Skeletal muscle satellite cell (primary cell): ENCODE measurements at regions not wholly inside any gene's neighbourhood (a gene's known extent, or its start where the extent isn't known, plus 50 kb on each side); places are given as distances from the start of the nearest gene placed in this dataset.

Experiments used
- H3K27me3 ChIP-seq: 2 replicates; pipeline ENCODE4 v1.7.0; 2013; ENCODE audit warnings: low read length; ENCODE audit not compliant: control insufficient read depth, insufficient read depth
- H3K36me3 ChIP-seq: 2 replicates; pipeline ENCODE4 v1.7.0; 2013; ENCODE audit warnings: mild to moderate bottlenecking, control low read depth, low read length; ENCODE audit not compliant: insufficient read depth
- H3K4me1 ChIP-seq: 2 replicates; pipeline ENCODE4 v1.7.0; 2013; ENCODE audit warnings: low read length; ENCODE audit not compliant: control insufficient read depth, insufficient read depth
- H3K4me2 ChIP-seq: 2 replicates; pipeline ENCODE4 v1.7.0; 2013; ENCODE audit warnings: mild to moderate bottlenecking, low read length
- H3K4me3 ChIP-seq: 2 replicates; pipeline ENCODE4 v1.7.0; 2013; ENCODE audit warnings: low read length
- H3K9ac ChIP-seq: 2 replicates; pipeline ENCODE4 v1.7.0; 2013; ENCODE audit warnings: mild to moderate bottlenecking, low read depth, low read length, moderate library complexity
- H3K9me3 ChIP-seq: replicated peaks from 2 replicates; pipeline ENCODE4 v1.7.0; 2013; ENCODE audit warnings: mild to moderate bottlenecking, control low read depth, low read length

GRCh38 chr6:143609501-143609900 lies 68.3 kb upstream of the PHACTR2 start:
- Histone ChIP-seq H3K27me3 (no peaks in the 10 kb centered on the region), H3K36me3 (no peaks in the 10 kb centered on the region), H3K9me3 (no peaks in the 10 kb centered on the region)

DNA sequence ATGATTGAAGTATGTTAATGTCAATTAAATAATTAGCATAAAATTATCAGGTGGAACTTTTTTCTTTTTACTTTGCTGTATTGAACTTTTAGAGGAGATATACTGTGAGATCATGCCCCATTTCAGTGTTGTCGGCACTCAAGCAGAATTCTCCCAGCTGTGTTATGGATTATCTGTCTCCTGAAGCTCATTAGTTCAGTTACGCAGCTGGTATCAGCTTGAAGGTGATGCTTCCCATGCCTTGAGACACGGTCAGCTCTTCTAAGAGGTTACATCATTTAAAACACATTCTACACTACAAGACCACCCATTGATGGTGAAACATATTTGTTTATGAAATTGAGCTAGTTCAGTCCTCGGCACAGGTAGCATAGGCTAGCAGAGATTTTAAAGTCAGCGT lies 68.9 kb upstream of the PHACTR2 start:
- Histone ChIP-seq H3K27me3 (no peaks in the 10 kb centered on the region), H3K4me1 (no peaks in the 10 kb centered on the region), H3K9ac (no peak overlapping the region), H3K36me3 (no peaks in the 10 kb centered on the region), H3K9me3 (no peaks in the 10 kb centered on the region), H3K4me3 (no peak overlapping the region), H3K4me2 (no peak overlapping the region)

More at GRCh38 chr6:143609501-143609900, 68.3 kb upstream of the PHACTR2 start:
- H3K4me3 ChIP-seq, result no peak overlapping the region
- H3K4me1 ChIP-seq, result no peaks in the 10 kb centered on the region
- no peak overlapping the region for H3K4me2 ChIP-seq
- no peak overlapping the region for H3K9ac ChIP-seq

- Histone ChIP-seq H3K4me1 (no peaks in the 10 kb centered on the region), H3K4me3 (no peak overlapping the region), H3K4me2 (no peak overlapping the region), H3K9ac (no peak overlapping the region), H3K36me3 (no peaks in the 10 kb centered on the region), H3K27me3 (no peaks in the 10 kb centered on the region), H3K9me3 (no peaks in the 10 kb centered on the region)
Observed at GRCh38 chr6:143607974-143608373, 69.8 kb upstream of the PHACTR2 start.

DNA sequence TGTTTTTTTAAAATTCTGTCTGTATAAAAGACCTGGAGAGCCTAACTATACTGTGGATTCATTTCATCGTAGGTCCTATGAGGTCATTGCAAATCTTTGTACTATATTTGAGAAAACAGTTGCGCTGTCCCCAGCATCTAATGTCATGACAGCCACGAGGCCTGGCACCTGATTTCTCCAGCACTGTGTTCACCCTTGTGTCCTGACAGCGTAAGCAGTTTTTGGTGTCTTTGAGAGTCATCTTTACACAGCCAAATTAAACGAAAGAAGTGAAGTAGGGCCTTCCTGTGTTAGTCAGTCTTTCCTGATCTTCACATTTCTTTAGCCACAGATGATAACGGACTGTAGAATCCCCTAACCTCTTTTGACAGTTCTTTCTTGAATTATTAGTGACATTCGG lies 70.6 kb upstream of the PHACTR2 start:
- Histone ChIP-seq H3K9me3 (no peaks in the 10 kb centered on the region), H3K27me3 (no peaks in the 10 kb centered on the region), H3K4me1 (no peaks in the 10 kb centered on the region), H3K9ac (no peak overlapping the region), H3K4me3 (no peak overlapping the region), H3K4me2 (no peak overlapping the region), H3K36me3 (no peaks in the 10 kb centered on the region)

DNA sequence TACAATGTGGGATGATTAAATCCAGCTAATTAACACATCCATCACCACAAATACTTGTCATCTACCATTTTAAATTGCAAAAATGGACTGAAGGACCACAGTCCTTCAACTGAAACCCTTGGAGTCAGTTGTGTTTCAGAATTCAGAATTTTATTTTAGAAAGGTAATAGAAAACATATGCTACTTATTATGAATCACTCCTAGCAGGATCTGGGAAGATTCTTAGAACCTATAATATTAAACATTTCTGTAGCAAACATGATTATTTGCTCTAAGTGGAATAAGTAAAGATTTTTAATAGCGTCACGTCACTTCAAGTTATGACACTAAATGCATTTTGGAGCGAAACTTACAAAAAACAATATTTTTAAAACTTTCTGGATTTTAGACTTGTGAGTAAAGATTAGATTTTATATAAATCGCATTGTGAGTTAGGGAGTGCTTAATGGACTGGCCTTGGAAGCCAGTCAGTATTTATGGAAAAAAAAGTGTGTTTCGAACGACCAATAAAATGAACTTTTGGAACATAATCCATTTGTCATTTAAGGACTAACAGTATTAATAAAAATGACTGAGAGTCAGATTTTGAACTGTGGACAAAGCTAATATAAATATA lies 71.8 kb upstream of the PHACTR2 start:
- no peak overlapping the region for H3K4me3 ChIP-seq
- H3K9me3 ChIP-seq, result no peaks in the 10 kb centered on the region
- no peaks in the 10 kb centered on the region for H3K36me3 ChIP-seq
- H3K4me2 ChIP-seq, result no peak overlapping the region
- no peak overlapping the region for H3K9ac ChIP-seq
- H3K27me3 ChIP-seq, result no peaks in the 10 kb centered on the region
- no peaks in the 10 kb centered on the region for H3K4me1 ChIP-seq

DNA sequence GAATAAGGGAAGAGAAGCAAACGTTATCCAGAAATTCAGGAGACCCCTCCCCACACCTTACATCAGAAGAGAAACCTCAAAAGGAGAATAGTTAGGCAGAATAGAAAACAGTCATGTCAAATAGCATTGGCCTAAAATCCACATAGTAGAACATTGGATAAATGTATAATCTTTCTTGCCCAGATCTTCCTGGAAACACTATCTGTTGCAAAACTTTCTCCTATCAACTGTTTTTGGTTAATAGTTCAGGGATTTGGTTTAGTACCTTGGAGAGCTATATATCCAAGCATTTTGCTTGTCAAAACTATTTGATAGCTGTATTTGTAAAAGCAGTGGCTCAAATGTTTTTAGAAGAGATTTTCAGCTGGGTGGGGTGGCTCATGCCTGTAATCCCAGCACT lies 74.3 kb upstream of the PHACTR2 start:
- Histone ChIP-seq H3K4me3 (no peak overlapping the region), H3K27me3 (no peaks in the 10 kb centered on the region), H3K9me3 (no peaks in the 10 kb centered on the region), H3K4me1 (no peaks in the 10 kb centered on the region), H3K36me3 (no peaks in the 10 kb centered on the region), H3K9ac (no peak overlapping the region), H3K4me2 (no peak overlapping the region)

- Histone ChIP-seq H3K9ac (no peak overlapping the region), H3K4me2 (no peak overlapping the region), H3K4me1 (no peaks in the 10 kb centered on the region), H3K9me3 (no peaks in the 10 kb centered on the region), H3K4me3 (no peak overlapping the region), H3K27me3 (no peaks in the 10 kb centered on the region), H3K36me3 (no peaks in the 10 kb centered on the region)
Observed at GRCh38 chr6:143601504-143601903, 76.3 kb upstream of the PHACTR2 start.

- no peak overlapping the region for H3K9ac ChIP-seq
- no peak overlapping the region for H3K4me3 ChIP-seq
- H3K4me2 ChIP-seq, result no peak overlapping the region
- no peaks in the 10 kb centered on the region for H3K36me3 ChIP-seq
- no peaks in the 10 kb centered on the region for H3K9me3 ChIP-seq
- no peaks in the 10 kb centered on the region for H3K27me3 ChIP-seq
- H3K4me1 ChIP-seq, result peaks cover under 1% of the 10 kb centered on the region
Observed at GRCh38 chr6:143600821-143601220, 76.9 kb upstream of the PHACTR2 start.

GRCh38 chr6:143598466-143599080 lies 79.2 kb upstream of the PHACTR2 start:
- H3K9ac ChIP-seq, result no peak overlapping the region
- H3K9me3 ChIP-seq, result no peaks in the 10 kb centered on the region
- peaks cover 7% of the 10 kb centered on the region for H3K4me1 ChIP-seq
- H3K36me3 ChIP-seq, result no peaks in the 10 kb centered on the region
- no peak overlapping the region for H3K4me2 ChIP-seq
- no peak overlapping the region for H3K4me3 ChIP-seq
- no peaks in the 10 kb centered on the region for H3K27me3 ChIP-seq

- Histone ChIP-seq H3K36me3 (no peaks in the 10 kb centered on the region), H3K9me3 (no peaks in the 10 kb centered on the region), H3K27me3 (no peaks in the 10 kb centered on the region), H3K9ac (no peak overlapping the region), H3K4me2 (no peak overlapping the region), H3K4me1 (peaks cover 7% of the 10 kb centered on the region), H3K4me3 (no peak overlapping the region)
Observed at GRCh38 chr6:143596866-143597265, 80.9 kb upstream of the PHACTR2 start.

- Histone ChIP-seq H3K4me2 (no peak overlapping the region), H3K27me3 (no peaks in the 10 kb centered on the region), H3K36me3 (no peaks in the 10 kb centered on the region), H3K9ac (no peak overlapping the region), H3K9me3 (no peaks in the 10 kb centered on the region), H3K4me3 (no peak overlapping the region), H3K4me1 (peaks cover 7% of the 10 kb centered on the region)
Observed at GRCh38 chr6:143595251-143596036, 82.3 kb upstream of the PHACTR2 start.
